HG03457 (cell line): ENCODE measurements at regions not wholly inside any gene's neighbourhood (a gene's known extent, or its start where the extent isn't known, plus 50 kb on each side); places are given as distances from the start of the nearest gene placed in this dataset.

Experiments
- ATAC-seq: cut with Tn5 transposase; IDR thresholded peaks from one replicate; pipeline ENCODE4 v1.9.1; 2021; ENCODE audit warnings: moderate number of reproducible peaks; ENCODE audit not compliant: unreplicated experiment

DNA sequence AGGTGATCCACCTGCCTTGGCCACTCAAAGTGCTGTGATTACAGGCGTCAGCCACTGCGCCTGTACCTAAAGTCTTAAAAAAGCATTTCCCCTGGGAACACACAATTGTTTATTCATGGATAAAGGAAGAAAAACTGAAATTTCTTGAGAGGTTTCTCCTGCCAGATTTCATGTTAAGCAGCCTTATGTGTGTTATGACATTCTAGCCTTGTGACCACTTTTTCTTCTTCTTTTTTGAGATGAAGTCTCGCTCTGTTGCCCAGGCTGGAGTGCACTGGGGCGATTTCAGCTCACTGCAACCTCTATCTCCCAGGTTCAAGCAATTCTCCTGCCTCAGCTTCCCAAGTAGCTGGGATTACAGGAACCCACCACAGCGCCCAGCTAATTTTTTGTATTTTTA is 57.8 kb upstream of the PLAC8 start:
- no peak for ATAC-seq

DNA sequence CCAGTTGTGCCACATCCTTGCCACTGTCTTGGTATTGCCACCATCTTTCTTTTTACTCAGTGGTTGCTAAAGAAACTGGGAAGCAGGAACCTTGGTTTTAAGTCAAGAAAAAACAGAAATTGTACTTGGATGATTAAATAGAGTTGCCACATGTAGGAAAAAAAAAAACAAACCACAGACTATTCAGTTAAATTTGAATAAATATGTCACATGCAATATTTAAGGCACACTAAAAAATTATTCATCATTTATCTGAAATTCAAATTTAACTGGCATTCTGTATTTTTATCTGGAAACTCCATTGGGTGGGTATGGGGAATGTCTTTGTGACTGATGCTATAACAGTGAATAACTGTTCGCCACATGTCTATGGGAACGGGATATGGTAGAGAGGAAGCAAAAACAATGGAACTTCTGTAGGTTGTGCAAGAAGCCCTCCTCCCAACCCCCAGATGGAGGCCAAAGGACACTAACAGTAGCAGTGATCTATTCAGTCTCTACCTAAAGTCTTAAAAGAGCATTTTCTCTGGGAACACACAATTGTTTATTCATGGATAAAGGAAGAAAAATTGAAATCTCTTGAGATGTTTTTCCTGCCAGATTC is 57.0 kb upstream of the PLAC8 start:
- no peak for ATAC-seq

DNA sequence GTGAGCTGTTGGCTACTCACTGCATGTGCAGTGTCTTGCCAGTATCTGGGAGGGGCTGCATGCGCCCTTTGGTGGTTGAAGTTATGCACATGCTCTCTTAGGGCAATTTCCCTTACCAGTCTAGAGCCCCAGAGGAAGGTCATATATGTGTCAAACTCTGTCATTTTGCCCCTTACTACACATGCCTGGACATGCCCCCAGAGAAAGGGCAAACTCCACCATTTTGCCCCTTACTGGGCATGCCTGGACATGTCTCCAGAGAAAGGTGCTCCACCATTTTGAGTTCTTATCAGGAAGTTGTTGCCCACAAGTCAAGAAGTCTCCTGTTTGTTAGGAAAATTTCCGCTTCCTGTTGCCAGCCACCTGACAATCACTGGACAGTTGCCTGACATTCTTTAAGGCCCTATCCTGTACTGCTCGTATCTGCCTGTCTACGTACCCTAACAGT is 56.4 kb upstream of the PLAC8 start:
- no peak for ATAC-seq
